HG03520 (cell line): ENCODE measurements at regions not wholly inside any gene's neighbourhood (a gene's known extent, or its start where the extent isn't known, plus 50 kb on each side); places are given as distances from the start of the nearest gene placed in this dataset.

Experiments
- ATAC-seq: cut with Tn5 transposase; IDR thresholded peaks from one replicate; pipeline ENCODE4 v1.9.1; 2021; ENCODE audit warnings: mild to moderate bottlenecking, moderate library complexity; ENCODE audit not compliant: unreplicated experiment

DNA sequence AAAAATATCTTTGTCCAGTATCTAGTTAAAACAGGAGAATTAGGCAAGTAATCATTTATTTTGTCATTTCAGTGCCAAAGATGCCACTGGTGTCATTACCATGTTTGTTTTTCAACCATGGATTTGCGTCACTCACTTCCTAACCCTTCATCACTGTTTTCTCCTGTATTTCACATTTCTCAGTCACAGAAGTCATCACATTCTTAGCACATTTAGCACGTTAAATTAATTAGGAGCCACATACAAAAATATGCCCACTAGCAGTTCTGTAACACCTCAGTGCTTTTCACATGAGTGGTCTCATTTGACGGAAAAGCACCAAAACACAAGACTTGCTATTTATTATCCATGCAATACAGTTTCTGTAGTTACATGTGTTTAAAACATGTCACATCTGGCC, 546.0 kb downstream of the METTL15 start:
- ATAC-seq, result no peak

DNA sequence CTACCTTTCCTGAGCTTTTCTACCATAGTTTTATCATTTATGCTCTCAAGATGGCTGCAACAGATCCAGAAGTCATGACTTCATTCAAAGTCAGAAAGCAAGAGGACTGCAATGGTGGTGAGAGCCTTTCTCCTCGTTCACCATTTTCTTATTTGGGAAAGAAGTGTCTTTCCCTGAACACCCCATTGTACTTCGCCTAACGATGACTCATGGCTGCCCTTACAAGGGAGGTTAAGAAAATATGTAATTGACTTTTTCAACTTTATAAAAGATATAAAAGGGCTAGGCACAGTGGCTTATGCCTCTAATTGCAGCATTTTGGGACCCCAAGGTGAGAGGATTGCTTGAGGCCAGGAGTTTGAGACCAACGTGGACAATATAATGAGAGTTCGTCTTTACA, 541.7 kb downstream of the METTL15 start:
- ATAC-seq, result no peak

DNA sequence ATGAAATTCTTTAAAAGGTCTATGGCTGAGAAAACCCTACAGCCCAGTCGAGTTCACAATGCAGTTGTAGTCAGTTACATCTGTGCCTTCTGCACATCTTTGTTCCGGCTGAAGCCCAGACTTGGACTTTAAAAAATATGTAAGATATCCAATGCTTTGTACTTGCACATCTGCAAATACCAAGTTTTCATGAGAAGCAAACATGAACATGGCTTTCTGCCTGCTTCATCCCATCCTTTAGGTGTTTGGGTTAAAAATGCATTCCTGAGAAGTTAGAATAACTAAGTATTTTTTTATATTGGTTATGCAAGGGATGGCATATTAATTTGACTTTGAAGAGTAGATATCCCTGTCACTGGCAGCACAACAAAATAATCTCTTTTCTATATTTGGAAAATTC, 528.4 kb downstream of the METTL15 start:
- ATAC-seq, result no peak

DNA sequence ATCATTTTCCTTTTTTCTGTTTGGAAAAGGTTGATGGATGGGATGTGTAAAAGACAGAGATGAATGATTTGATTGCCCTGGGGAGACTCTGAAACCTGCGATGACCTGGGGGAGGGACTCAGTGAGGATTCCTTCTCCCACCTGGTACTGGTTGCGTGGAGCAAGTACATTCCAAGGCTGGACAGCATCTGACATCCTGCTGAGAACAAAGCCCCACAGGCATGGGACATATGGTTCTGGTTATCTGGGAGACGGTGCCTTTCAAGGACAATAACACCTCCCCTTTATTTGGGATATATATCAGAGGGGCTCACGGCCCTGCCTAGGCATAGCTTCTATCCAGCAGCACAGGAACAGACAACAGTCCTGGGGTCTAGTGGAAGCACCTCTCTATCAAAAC, 527.8 kb downstream of the METTL15 start:
- ATAC-seq, result no peak

DNA sequence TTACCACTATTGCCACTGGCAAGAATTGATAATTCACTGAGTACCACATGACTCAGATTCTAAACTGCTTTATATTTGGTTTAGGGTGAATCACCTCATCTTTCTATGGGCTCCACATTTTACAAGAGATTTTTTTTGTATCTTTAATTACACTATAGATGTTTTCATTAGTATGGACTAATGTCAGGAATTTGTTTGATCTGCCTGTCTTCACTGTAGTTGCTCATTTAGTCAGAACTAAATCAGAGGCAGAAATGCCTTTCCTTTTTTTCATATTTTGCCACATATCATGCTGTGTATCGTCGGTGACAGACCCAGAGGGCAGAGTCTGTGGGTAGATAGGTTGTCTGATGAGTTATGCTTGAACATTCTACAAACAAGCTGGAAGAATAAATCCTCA, 524.1 kb downstream of the METTL15 start:
- ATAC-seq, result no peak

DNA sequence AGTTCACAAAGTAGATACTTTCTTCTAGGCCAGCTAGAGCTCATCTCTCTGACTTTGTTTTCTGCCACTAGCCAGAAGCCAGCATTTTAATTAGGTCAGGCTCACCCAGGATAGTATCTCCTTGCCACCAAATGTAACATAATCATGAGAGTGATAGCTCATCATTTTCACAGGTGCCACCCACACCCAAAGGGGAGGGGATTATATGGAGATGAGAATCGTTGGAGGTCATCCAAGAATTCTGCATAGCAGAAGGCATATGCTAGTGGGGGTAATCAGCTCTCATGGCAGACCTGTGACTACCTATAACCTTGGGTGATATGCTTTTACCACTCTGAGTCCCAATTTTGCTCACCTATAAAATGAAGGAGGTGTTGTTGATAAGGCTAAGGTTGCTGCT, 523.0 kb downstream of the METTL15 start:
- no peak for ATAC-seq

DNA sequence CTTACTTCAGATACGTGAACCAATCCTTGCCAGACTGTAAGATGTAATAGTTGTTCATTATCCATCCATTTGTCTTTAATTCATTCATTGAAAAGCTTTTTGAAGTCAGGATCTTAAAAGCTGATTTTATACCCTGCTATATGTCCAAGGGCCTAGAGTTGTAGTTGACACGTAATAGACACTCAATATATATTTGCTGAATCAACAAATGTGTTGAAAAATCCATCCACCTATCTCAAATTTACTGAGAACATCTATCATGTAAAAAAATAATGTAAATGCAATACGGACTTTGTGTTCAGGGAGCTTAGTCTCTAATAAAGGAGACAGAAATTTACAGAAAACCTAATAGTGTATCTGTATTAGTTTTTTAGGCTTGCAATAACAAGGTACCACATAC, 521.0 kb downstream of the METTL15 start:
- no peak for ATAC-seq

DNA sequence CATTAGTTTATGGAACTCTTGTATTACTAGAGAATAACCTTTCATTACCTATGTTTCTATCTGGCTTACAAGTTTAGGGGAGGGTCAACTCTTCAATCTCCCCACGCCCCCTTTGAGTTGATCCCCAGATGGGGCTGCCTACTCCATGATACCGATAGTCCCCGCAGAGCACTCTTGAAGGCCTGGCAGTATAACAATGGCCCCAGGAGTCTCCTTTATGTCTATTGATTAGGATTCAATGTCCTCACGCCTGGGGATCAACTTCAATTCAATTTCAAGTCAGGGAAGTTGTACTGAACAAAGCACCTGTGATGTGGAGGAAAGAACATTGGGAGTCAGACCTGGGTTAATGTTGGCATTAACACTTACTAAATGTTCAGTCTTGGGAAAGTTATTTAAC, 520.2 kb downstream of the METTL15 start:
- ATAC-seq, result no peak

DNA sequence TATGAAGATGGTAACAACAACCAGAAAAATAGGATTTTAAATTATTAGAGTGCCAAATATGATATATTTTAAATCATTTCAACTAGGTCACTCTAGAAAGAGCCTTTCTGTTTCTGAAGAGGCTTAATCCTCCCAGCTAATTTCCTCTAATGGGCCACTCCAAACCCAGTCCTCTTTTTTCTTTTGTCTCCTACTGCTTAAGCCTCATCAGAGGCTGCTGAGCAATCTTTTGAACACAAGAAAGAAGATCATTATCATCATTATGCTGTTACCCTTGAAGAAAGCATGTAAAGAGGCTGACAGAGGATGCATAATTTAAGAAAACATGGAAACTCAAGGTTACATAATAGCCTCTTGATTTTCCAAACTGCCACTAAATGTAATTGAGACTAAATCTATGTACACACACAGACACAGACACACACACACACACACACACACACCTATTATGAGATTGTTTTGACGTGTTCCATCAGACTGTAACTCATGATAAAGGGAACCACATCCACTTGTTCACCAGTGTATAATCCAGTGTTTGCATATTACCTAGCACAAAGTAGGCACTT, 519.6 kb downstream of the METTL15 start:
- no peak for ATAC-seq

DNA sequence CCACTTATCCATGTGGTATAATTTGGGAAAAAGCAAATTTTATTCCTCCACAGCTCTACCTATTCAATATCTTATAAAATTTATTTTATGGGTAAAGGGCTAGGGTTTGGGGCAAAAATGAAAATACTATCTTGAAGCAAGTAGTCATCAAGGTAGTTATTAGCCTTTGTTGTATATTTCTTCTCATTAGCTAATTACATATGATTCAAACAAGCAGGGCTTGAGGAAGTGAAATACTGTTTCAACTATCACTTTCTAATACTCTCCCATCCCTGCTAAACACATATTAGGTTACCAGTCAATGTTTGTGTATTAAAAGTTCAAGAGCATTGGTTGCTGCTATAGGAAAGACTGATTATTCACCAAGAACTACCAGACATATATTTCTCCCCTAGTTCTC, 517.3 kb downstream of the METTL15 start:
- no peak for ATAC-seq

DNA sequence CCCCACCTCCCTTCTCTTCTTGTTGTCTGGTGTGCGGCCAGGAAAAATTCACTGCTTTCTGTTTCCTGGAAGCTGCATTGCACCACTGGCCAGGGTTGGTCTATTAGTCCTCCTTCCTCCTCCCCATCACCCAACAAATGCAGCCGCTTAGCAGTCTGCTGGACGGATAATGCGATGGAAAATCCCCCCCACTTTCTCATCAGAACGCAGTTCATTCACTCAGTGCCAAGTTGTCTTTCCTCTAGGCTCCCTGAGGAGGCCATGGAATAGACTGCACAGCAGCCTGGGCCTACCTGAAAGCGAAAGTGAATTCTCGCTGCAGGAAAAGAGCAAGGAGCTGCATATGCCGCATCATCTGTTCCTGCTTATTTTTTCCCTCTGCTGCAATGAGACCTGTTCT, 513.6 kb downstream of the METTL15 start:
- no peak for ATAC-seq

DNA sequence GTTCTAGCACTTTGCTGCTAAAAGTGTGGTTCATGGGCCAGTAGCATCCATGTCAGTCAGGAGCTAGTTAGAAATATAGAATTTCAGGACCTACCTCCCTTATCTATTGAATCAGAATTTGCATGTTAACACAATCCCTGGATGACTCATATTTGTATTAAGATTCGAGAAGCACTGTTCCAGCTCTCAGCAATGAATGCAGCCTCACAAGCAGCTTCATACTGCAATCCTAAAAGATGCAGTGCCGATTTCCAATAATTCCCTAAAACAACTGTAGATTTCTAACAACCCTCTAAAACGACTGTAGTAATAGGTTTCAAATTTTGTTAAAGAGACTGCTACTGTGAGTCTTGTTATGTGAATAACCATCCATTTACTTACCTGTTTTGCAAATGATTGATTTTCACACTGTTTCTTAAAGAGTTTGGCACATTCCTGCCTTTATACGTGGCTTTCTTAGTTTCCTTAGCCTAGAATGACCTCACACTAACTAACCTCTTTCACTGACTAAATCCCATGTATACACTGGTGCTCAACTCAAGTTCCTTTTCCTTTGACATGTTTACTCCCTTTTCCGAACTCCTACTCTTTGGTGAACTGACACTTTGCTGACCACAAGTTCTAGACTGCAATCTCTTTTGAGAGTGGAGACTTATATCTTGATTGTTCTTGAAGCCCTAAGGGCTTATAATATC, 511.8 kb downstream of the METTL15 start:
- no peak for ATAC-seq

DNA sequence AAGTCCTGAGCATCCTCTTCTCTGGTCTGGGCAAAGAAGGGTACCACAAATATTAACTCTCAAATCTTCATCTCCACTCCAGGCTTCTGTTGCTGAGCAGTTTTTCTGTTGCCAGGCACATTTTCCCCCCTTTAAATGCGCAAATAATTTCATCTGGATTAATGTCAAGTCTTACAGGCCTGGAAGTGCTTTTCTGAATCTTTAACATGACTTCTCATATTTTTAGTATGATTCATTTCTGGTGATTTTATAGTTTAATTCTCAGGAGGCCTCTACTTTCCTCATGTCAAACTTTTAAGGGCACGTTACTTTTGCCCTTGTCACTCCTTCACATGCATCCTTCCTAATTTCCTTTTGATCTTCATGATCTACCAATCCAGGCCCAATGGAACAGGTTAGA, 510.2 kb downstream of the METTL15 start:
- ATAC-seq, result no peak

DNA sequence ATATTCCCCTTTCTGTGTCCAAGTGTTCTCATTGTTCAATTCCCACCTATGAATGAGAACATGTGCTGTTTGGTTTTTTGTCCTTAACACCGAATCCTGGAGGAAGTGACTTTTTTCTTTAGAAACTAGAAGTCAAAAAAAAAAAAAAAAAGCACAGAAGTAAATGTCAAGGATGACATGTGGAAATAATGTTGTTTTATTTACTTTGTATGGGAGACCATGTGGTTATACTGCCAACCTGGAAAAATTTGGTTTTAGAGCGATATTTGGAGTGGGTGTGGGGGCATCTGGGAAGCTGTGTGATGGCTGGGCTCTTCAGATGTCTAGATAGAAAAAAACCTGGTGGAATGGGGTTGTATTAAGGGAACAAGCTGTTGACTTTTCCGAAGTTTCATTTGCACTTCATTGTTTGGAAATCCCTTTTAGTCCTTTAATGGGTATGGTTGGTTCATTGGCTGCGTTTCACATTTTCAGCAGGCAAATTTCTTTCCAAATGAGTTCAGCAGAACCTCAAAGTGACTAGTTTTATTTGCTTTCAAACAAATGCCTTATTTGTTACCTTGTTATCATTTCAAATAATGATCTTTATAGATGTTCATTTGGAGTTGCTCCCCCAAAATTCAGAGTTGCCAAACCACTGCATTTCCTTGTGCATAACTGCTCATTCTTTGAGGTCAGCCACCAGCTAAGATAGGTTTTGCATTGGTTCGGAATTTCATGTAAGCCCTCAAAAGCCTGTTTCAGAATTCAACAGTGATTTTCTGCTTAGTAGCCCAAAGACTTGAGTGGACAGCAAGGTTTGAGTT, 508.2 kb downstream of the METTL15 start:
- ATAC-seq, result no peak

DNA sequence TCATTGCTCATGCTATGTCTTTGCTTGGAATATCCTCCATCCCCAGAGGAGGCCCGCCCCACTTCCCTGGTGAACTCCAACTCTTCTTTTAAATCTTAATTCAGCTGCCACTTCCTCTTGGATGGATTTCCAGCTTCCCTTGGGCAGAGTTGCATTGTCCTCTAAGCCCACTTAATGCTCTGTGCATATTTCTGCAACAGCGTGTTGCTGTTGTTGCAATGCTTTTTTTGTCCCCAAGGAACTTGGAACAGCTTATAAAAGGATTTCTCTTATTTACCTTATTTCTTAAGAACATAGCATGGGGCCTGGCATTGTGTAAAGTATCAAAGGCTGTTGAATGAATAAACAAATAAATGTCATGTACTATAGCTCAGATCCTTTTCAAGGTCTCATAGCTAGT, 507.4 kb downstream of the METTL15 start:
- ATAC-seq, result no peak

DNA sequence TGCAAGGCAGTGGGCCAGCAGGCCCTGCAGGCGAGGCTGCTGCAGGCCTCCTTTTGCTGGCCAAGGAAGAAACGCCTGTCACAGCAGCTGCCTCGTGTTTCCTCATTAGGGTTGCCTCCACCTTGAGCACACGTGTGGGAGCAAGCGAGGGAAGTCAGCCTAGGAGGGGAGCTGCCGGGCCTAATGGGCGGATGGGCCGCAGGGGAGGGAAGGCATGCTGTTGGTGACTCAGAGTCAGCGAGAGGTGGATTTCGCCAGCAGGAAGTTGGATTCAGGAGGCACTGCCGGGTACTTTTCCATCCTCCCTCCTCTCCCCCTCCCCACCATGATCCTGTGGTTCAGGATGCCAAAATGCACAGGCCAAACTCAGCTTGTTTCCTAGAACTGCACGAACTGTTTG, 498.7 kb downstream of the METTL15 start:
- no peak for ATAC-seq

DNA sequence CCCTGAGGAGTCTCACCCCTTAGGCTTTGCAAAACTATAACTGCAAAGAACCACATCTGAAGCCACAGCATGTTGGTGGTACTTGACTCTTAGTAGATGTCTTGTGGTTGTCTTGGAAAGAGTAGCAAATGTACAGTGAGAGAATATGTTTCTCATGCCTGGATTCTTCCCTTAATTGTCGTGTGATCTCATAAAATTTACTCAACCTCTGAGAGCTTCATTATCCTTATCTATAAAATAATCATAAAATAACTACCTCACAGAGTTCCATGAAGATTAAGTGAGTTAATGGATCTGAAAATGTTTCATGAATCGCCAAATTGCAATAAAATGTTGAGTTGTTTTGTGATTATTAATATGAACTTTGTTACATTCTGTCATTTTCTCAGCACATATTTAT, 491.5 kb downstream of the METTL15 start:
- ATAC-seq, result no peak

DNA sequence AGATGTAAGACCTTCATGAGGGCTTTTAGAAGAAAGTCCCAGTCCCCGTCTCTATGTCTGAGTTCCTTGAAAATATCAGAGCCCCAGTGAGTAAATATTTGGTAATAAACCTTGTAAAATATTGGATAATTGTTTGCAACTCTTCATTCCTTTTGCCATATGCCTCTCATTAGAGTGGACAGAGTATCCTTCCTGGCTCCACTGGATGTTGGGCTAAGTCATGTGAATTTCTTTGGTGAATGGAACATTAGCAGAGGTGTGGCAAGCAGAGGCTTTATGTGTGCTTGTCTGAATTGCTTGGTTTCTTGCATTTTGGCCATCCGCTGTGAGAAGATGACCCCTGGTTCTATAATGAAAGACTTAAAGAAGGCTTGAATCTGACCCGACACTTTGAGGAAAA, 490.3 kb downstream of the METTL15 start:
- no peak for ATAC-seq

DNA sequence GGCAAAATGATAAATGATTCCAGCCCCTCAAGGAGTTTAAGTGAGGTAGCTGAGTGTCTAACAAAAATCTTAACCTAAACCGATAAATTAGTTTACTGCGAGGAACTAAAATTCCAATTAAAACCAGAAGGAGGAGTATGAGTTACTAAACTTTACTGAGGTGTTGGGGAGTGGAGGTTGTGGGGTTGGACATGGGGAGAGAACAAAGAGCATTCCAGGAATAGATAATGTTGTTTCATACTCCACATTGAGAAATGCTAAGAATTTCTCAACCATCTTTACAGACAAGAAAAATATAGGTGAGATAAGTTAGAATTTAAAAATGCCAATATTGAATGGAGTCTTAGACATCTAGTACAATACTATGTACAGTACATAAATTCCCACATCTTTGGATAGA, 488.6 kb downstream of the METTL15 start:
- ATAC-seq, result no peak

DNA sequence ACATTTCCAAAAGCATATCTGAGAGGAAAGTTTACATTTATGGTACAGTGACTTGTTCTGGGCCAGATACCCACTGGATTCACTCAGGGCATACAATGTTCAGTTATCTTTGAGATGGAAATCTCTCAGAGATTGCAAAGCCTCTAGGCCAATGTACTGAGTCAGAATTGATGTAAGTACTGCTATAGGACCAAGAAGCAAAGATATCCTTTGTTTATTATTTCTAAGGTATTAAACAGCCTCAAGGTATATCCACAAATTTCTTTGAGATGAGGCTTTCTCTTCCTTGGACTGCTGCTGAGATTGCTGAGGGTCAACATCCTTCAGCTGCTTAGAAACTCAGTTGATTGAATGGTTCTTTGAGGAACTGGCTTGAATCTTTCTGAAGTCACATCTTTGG, 484.0 kb downstream of the METTL15 start:
- no peak for ATAC-seq

DNA sequence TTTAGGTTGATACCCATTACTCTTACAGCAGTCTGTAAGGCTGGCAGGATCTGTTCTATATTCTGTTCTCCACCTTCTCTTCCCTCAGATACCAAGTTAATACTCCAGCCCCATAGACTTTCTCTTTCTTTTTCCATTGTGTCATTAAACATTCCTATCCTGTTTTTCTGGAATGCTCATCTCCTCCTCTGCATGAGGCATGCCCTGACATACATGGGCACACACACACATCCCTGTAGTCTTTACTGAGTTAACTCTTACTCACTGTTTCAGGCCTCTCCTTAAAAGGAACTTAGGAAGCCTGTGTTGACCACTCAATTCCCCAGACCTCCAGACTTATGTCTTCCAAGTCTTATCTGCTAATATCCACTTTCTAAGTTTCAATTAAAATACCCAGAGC, 476.8 kb downstream of the METTL15 start:
- ATAC-seq, result no peak

DNA sequence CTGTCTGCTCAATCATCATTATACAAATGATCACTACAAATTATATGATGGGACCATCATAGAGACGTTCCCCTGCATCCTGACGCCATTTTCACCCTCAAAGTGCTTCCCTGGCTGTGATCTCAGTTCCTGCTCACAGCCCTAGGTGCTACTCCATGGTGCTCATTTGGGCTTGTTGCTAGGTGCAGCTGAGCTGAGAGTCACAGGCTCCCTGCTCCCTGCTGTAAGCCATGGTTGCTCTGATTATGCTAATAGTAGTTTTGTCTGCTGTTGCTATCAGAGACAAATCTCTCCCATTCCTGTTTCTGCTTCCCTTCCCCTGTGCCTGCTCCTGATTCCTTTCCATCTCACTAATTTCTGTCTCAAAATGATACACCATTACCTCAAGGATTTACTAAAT, 474.3 kb downstream of the METTL15 start:
- ATAC-seq, result no peak
